ENCODE measurements at regions not wholly inside any gene's neighbourhood (a gene's known extent, or its start where the extent isn't known, plus 50 kb on each side); places are given as distances from the start of the nearest gene placed in this dataset.
"Not testable (repeated sequence)": the region's sequence is repeated elsewhere in the genome, so short reads cannot be mapped to it uniquely, and the experiment has no call there.

DNA sequence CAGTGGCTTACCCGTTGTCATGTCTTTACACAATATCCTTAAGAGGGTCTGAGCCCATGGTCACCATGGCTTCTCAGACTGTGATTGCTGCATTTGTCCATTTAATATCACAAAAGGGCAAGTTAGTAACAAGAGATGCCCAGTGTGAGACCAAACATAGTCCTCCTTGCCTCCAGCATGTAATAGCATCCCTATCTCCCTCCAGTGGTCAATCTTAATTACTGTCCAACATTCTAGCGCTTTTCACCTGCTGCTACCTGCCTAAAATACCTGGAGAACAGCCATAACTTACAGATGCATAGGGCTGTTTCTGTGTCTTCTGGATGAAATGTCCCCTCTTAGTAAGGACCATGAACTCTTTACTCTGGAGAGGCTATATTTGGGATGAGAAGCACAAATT, 267.2 kb upstream of the DAB2 start:
- H3K27ac ChIP-seq (ENCODE audit: low read depth in 2 of 2, low read length in 2 of 2): no peak overlapping the region
- intact Hi-C loops (cut with DNase I): no loop called here
- no peaks in the 10 kb centered on the region for H3K9me3 ChIP-seq (ENCODE audit: control insufficient read depth in 2 of 3, insufficient read depth in 1 of 3, low read length in 3 of 3)
- no peaks in the 10 kb centered on the region for H3K36me3 ChIP-seq (ENCODE audit: control insufficient read depth in 2 of 3, insufficient read depth in 3 of 3, low read length in 3 of 3)
- TF ChIP-seq, protein P1, sequence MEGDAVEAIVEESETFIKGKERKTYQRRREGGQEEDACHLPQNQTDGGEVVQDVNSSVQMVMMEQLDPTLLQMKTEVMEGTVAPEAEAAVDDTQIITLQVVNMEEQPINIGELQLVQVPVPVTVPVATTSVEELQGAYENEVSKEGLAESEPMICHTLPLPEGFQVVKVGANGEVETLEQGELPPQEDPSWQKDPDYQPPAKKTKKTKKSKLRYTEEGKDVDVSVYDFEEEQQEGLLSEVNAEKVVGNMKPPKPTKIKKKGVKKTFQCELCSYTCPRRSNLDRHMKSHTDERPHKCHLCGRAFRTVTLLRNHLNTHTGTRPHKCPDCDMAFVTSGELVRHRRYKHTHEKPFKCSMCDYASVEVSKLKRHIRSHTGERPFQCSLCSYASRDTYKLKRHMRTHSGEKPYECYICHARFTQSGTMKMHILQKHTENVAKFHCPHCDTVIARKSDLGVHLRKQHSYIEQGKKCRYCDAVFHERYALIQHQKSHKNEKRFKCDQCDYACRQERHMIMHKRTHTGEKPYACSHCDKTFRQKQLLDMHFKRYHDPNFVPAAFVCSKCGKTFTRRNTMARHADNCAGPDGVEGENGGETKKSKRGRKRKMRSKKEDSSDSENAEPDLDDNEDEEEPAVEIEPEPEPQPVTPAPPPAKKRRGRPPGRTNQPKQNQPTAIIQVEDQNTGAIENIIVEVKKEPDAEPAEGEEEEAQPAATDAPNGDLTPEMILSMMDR (IDR thresholded peaks at IDR 0.05; ENCODE audit: borderline replicate concordance, extremely low read depth, insufficient read depth): no peak
- DNase-seq (no peak), FAIRE-seq (no peak)
- H3K27me3 ChIP-seq (ENCODE audit: control insufficient read depth, insufficient read depth, low read length): no peaks in the 10 kb centered on the region
- no peak overlapping the region for H3K9ac ChIP-seq (ENCODE audit: low read length in 3 of 3)
- H3K4me1 ChIP-seq (ENCODE audit: control insufficient read depth in 2 of 3, insufficient read depth in 2 of 3, low read depth in 1 of 3, low read length in 3 of 3): peaks cover 0 to under 1% (median 0%) of the 10 kb centered on the region in 3 donors
- no peak overlapping the region for H3K4me3 ChIP-seq (ENCODE audit: low read length in 3 of 3)

DNA sequence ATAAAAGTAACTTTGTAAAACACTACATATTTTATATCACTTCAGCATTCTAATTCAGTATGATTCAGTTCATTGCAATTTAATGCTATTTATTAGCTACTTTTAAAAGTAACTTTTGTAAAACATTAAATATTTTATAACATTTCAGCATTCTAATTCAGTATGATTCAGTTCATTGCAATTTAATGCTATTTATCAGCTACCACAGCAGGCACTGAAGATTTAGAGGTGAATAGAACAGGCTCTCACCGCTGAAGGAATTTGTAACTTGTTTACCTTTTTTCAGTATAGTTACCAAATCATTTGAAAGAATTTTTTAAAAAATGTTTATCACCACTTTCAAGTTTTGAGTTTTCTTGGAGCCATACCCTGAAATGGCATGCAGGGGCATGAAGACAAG, 266.4 kb upstream of the DAB2 start:
- intact Hi-C loops (cut with DNase I): no loop called here
- Histone ChIP-seq H3K4me3 (ENCODE audit: low read length in 3 of 3) (no peak overlapping the region), H3K36me3 (ENCODE audit: control insufficient read depth in 2 of 3, insufficient read depth in 3 of 3, low read length in 3 of 3) (no peaks in the 10 kb centered on the region), H3K4me1 (ENCODE audit: control insufficient read depth in 2 of 3, insufficient read depth in 2 of 3, low read depth in 1 of 3, low read length in 3 of 3) (no peaks in the 10 kb centered on the region), H3K9me3 (ENCODE audit: control insufficient read depth in 2 of 3, insufficient read depth in 1 of 3, low read length in 3 of 3) (no peaks in the 10 kb centered on the region), H3K27me3 (ENCODE audit: control insufficient read depth, insufficient read depth, low read length) (no peaks in the 10 kb centered on the region), H3K27ac (ENCODE audit: low read depth in 2 of 2, low read length in 2 of 2) (no peak overlapping the region), H3K9ac (ENCODE audit: low read length in 3 of 3) (no peak overlapping the region)
- no peak for FAIRE-seq
- DNase-seq: no peak
- TF ChIP-seq, protein P1 (IDR thresholded peaks at IDR 0.05; ENCODE audit: borderline replicate concordance, extremely low read depth, insufficient read depth): no peak

DNA sequence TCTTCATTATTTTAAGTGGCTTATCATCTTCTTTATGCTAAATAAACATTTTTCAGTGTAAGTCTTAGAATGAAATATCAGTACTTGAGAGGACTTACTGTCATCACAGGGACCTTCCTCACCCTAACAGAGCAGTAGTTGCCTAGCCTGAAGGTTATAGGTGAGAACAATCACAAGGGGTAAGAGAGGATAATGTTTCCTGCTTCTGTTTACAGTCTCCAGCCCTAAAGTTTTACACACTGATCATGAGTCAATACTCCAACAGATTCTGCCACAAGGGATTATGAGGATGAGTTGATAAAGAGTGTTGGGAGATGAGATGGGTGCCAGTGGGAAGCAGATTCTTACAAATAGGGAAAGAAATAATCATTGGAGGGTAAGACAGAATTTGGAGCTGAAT, 265.1 kb upstream of the DAB2 start:
- no peak overlapping the region for H3K4me3 ChIP-seq (ENCODE audit: low read length in 3 of 3)

DNA sequence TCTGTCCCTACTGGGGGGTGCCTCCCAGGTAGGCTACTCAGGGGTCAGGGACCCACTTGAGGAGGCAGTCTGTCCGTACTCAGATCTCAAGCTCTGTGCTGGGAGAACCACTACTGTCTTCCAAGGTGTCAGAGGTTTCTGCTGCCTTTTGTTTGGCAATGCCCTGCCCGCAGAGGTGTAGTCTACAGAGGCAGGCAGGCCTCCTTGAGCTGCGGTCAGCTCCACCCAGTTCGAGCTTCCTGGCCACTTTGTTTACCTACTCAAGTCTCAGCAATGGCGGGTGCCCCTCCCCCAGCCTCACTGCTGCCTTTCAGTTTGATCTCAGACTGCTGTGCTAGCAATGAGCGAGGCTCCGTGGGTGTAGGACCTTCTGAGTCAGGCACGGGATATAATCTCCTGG, 263.1 kb upstream of the DAB2 start:
- H3K4me3 ChIP-seq (ENCODE audit: low read length in 3 of 3); H3K27ac ChIP-seq (ENCODE audit: low read depth in 2 of 2, low read length in 2 of 2); H3K4me1 ChIP-seq (ENCODE audit: control insufficient read depth in 2 of 3, insufficient read depth in 2 of 3, low read depth in 1 of 3, low read length in 3 of 3); intact Hi-C loops (cut with DNase I); H3K27me3 ChIP-seq (ENCODE audit: control insufficient read depth, insufficient read depth, low read length); H3K36me3 ChIP-seq (ENCODE audit: control insufficient read depth in 2 of 3, insufficient read depth in 3 of 3, low read length in 3 of 3); H3K9ac ChIP-seq (ENCODE audit: low read length in 3 of 3); DNase-seq; FAIRE-seq; H3K9me3 ChIP-seq (ENCODE audit: control insufficient read depth in 2 of 3, insufficient read depth in 1 of 3, low read length in 3 of 3): not testable (repeated sequence)

More for the DNA sequence above, 265.1 kb upstream of the DAB2 start:
- DNase-seq (no peak), FAIRE-seq (no peak)
- Histone ChIP-seq H3K9me3 (ENCODE audit: control insufficient read depth in 2 of 3, insufficient read depth in 1 of 3, low read length in 3 of 3) (no peaks in the 10 kb centered on the region), H3K9ac (ENCODE audit: low read length in 3 of 3) (no peak overlapping the region), H3K36me3 (ENCODE audit: control insufficient read depth in 2 of 3, insufficient read depth in 3 of 3, low read length in 3 of 3) (no peaks in the 10 kb centered on the region), H3K27ac (ENCODE audit: low read depth in 2 of 2, low read length in 2 of 2) (no peak overlapping the region), H3K27me3 (ENCODE audit: control insufficient read depth, insufficient read depth, low read length) (no peaks in the 10 kb centered on the region), H3K4me1 (ENCODE audit: control insufficient read depth in 2 of 3, insufficient read depth in 2 of 3, low read depth in 1 of 3, low read length in 3 of 3) (no peaks in the 10 kb centered on the region)
- intact Hi-C loops (cut with DNase I): no loop called here
- TF ChIP-seq, protein P1 (IDR thresholded peaks at IDR 0.05; ENCODE audit: borderline replicate concordance, extremely low read depth, insufficient read depth): no peak
